Memory B cell (primary cell): ENCODE measurements at regions not wholly inside any gene's neighbourhood (a gene's known extent, or its start where the extent isn't known, plus 50 kb on each side); places are given as distances from the start of the nearest gene placed in this dataset.

Experiments
- ATAC-seq: fragments of 150-1000 bp; cut with Tn5 transposase; 2 replicates; pipeline ENCODE4 v1.10.0; 2021; ENCODE audit warnings: low read depth, mild to moderate bottlenecking, moderate library complexity
- DNase-seq, 2 donors: peaks; one replicate each; pipeline ENCODE4 v3.0.0; 2022; ENCODE audit warnings: low spot score in 2 of 2
- H3K27ac Mint-ChIP-seq: one replicate; pipeline ENCODE4 v1.8.0; 2022; ENCODE audit warnings: mild to moderate bottlenecking, moderate library complexity, mixed read lengths
- H3K27me3 Mint-ChIP-seq: one replicate; pipeline ENCODE4 v1.8.0; 2022; ENCODE audit warnings: mixed read lengths
- H3K36me3 Mint-ChIP-seq: one replicate; pipeline ENCODE4 v1.8.0; 2022; ENCODE audit warnings: mild to moderate bottlenecking, mixed read lengths
- H3K4me1 Mint-ChIP-seq: one replicate; pipeline ENCODE4 v1.8.0; 2022; ENCODE audit warnings: mixed read lengths
- H3K4me3 Mint-ChIP-seq: one replicate; pipeline ENCODE4 v1.8.0; 2022; ENCODE audit warnings: mild to moderate bottlenecking, moderate library complexity, mixed read lengths
- H3K9me3 Mint-ChIP-seq: one replicate; pipeline ENCODE4 v1.8.0; 2022; ENCODE audit warnings: mixed read lengths

- no peaks in the 10 kb centered on the region for H3K4me1 Mint-ChIP-seq
These were observed 362.1 kb upstream of the PDGFD start for GRCh38 chr11:104526006-104526405.

GRCh38 chr11:104525416-104525815 is 361.5 kb upstream of the PDGFD start:
- no peaks in the 10 kb centered on the region for H3K4me1 Mint-ChIP-seq
- no peaks in the 10 kb centered on the region for H3K9me3 Mint-ChIP-seq
- H3K36me3 Mint-ChIP-seq, result no peaks in the 10 kb centered on the region
- ATAC-seq, result no peak
- H3K27ac Mint-ChIP-seq, result no peak overlapping the region
- no peak for DNase-seq
- H3K4me3 Mint-ChIP-seq, result no peak overlapping the region
- H3K27me3 Mint-ChIP-seq, result peaks cover 3% of the 10 kb centered on the region

More at GRCh38 chr11:104526006-104526405, 362.1 kb upstream of the PDGFD start:
- Mint-ChIP-seq H3K9me3 (no peaks in the 10 kb centered on the region), H3K36me3 (no peaks in the 10 kb centered on the region), H3K4me3 (no peak overlapping the region), H3K27ac (no peak overlapping the region), H3K27me3 (peaks cover 3% of the 10 kb centered on the region)
- no peak for DNase-seq
- no peak for ATAC-seq

- Mint-ChIP-seq H3K4me3 (no peak overlapping the region), H3K9me3 (no peaks in the 10 kb centered on the region)
- no peak for ATAC-seq
These were observed 360.3 kb upstream of the PDGFD start for GRCh38 chr11:104524254-104524653.

GRCh38 chr11:104523611-104524010 is 359.7 kb upstream of the PDGFD start:
- Mint-ChIP-seq H3K27ac (no peak overlapping the region), H3K9me3 (no peaks in the 10 kb centered on the region)
- ATAC-seq, result no peak

More at GRCh38 chr11:104524254-104524653, 360.3 kb upstream of the PDGFD start:
- no peaks in the 10 kb centered on the region for H3K4me1 Mint-ChIP-seq
- peaks cover 3% of the 10 kb centered on the region for H3K27me3 Mint-ChIP-seq
- H3K36me3 Mint-ChIP-seq, result no peaks in the 10 kb centered on the region
- H3K27ac Mint-ChIP-seq, result no peak overlapping the region
- no peak for DNase-seq

GRCh38 chr11:104522650-104523049 is 358.7 kb upstream of the PDGFD start:
- DNase-seq, result no peak
- no peaks in the 10 kb centered on the region for H3K9me3 Mint-ChIP-seq
- no peaks in the 10 kb centered on the region for H3K36me3 Mint-ChIP-seq

More at GRCh38 chr11:104523611-104524010, 359.7 kb upstream of the PDGFD start:
- no peaks in the 10 kb centered on the region for H3K36me3 Mint-ChIP-seq
- H3K27me3 Mint-ChIP-seq, result peaks cover 3% of the 10 kb centered on the region
- H3K4me1 Mint-ChIP-seq, result no peaks in the 10 kb centered on the region
- no peak overlapping the region for H3K4me3 Mint-ChIP-seq
- no peak for DNase-seq

GRCh38 chr11:104522123-104522522 is 358.2 kb upstream of the PDGFD start:
- no peak for ATAC-seq
- H3K36me3 Mint-ChIP-seq, result no peaks in the 10 kb centered on the region
- no peak overlapping the region for H3K27ac Mint-ChIP-seq
- peaks cover 2% of the 10 kb centered on the region for H3K27me3 Mint-ChIP-seq
- no peak overlapping the region for H3K4me3 Mint-ChIP-seq
- H3K9me3 Mint-ChIP-seq, result no peaks in the 10 kb centered on the region
- DNase-seq, result no peak
- no peaks in the 10 kb centered on the region for H3K4me1 Mint-ChIP-seq

More at GRCh38 chr11:104522650-104523049, 358.7 kb upstream of the PDGFD start:
- no peak for ATAC-seq
- Mint-ChIP-seq H3K4me1 (no peaks in the 10 kb centered on the region), H3K27ac (no peak overlapping the region), H3K27me3 (peaks cover 3% of the 10 kb centered on the region), H3K4me3 (no peak overlapping the region)

- ATAC-seq (no peak), DNase-seq (no peak)
- Mint-ChIP-seq H3K9me3 (no peaks in the 10 kb centered on the region), H3K4me3 (no peak overlapping the region), H3K27me3 (no peaks in the 10 kb centered on the region), H3K36me3 (no peaks in the 10 kb centered on the region), H3K27ac (no peak overlapping the region), H3K4me1 (no peaks in the 10 kb centered on the region)
These were observed 346.2 kb upstream of the PDGFD start for GRCh38 chr11:104510169-104510568.

- Mint-ChIP-seq H3K4me3 (no peak overlapping the region), H3K27ac (no peak overlapping the region), H3K4me1 (no peaks in the 10 kb centered on the region), H3K27me3 (peaks cover 1% of the 10 kb centered on the region), H3K9me3 (peaks cover 8% of the 10 kb centered on the region), H3K36me3 (no peaks in the 10 kb centered on the region)
- no peak for DNase-seq
- ATAC-seq, result no peak
These were observed 326.2 kb upstream of the PDGFD start for GRCh38 chr11:104490182-104490581.

GRCh38 chr11:104488561-104488960 is 324.6 kb upstream of the PDGFD start:
- no peak overlapping the region for H3K4me3 Mint-ChIP-seq
- DNase-seq, result no peak
- H3K4me1 Mint-ChIP-seq, result no peaks in the 10 kb centered on the region
- H3K9me3 Mint-ChIP-seq, result peaks cover 8% of the 10 kb centered on the region
- no peaks in the 10 kb centered on the region for H3K36me3 Mint-ChIP-seq
- H3K27me3 Mint-ChIP-seq, result peaks cover 1% of the 10 kb centered on the region
- no peak for ATAC-seq
- no peak overlapping the region for H3K27ac Mint-ChIP-seq

- H3K36me3 Mint-ChIP-seq, result no peaks in the 10 kb centered on the region
- ATAC-seq, result no peak
- no peaks in the 10 kb centered on the region for H3K4me1 Mint-ChIP-seq
- no peak overlapping the region for H3K4me3 Mint-ChIP-seq
- no peak for DNase-seq
- H3K27me3 Mint-ChIP-seq, result peaks cover 1% of the 10 kb centered on the region
- peaks cover 10% of the 10 kb centered on the region for H3K9me3 Mint-ChIP-seq
- no peak overlapping the region for H3K27ac Mint-ChIP-seq
These were observed 323.3 kb upstream of the PDGFD start for GRCh38 chr11:104487046-104487806.

- no peak overlapping the region for H3K4me3 Mint-ChIP-seq
- no peak for ATAC-seq
- peaks cover 16% of the 10 kb centered on the region for H3K9me3 Mint-ChIP-seq
- H3K4me1 Mint-ChIP-seq, result no peaks in the 10 kb centered on the region
- H3K27ac Mint-ChIP-seq, result no peak overlapping the region
- no peaks in the 10 kb centered on the region for H3K36me3 Mint-ChIP-seq
- peaks cover 1% of the 10 kb centered on the region for H3K27me3 Mint-ChIP-seq
- no peak for DNase-seq
These were observed 321.0 kb upstream of the PDGFD start for GRCh38 chr11:104484804-104485554.

- ATAC-seq, result no peak
- no peak for DNase-seq
- H3K4me1 Mint-ChIP-seq, result no peaks in the 10 kb centered on the region
- H3K27me3 Mint-ChIP-seq, result no peaks in the 10 kb centered on the region
- no peak overlapping the region for H3K4me3 Mint-ChIP-seq
- no peaks in the 10 kb centered on the region for H3K36me3 Mint-ChIP-seq
- H3K9me3 Mint-ChIP-seq, result peaks cover 9% of the 10 kb centered on the region
- no peak overlapping the region for H3K27ac Mint-ChIP-seq
These were observed 313.0 kb upstream of the PDGFD start for GRCh38 chr11:104476898-104477297.

- H3K4me3 Mint-ChIP-seq, result no peak overlapping the region
- H3K36me3 Mint-ChIP-seq, result no peaks in the 10 kb centered on the region
- H3K9me3 Mint-ChIP-seq, result peaks cover 6% of the 10 kb centered on the region
- H3K4me1 Mint-ChIP-seq, result no peaks in the 10 kb centered on the region
- no peak for ATAC-seq
- H3K27ac Mint-ChIP-seq, result no peak overlapping the region
- H3K27me3 Mint-ChIP-seq, result no peaks in the 10 kb centered on the region
- no peak for DNase-seq
These were observed 312.5 kb upstream of the PDGFD start for GRCh38 chr11:104476454-104476853.

GRCh38 chr11:104467404-104467803 is 303.5 kb upstream of the PDGFD start:
- Mint-ChIP-seq H3K4me1 (no peaks in the 10 kb centered on the region), H3K27me3 (no peaks in the 10 kb centered on the region), H3K9me3 (no peaks in the 10 kb centered on the region), H3K4me3 (no peak overlapping the region), H3K36me3 (no peaks in the 10 kb centered on the region), H3K27ac (no peak overlapping the region)
- DNase-seq (no peak), ATAC-seq (no peak)
